ENCODE measurements at regions not wholly inside any gene's neighbourhood (a gene's known extent, or its start where the extent isn't known, plus 50 kb on each side); places are given as distances from the start of the nearest gene placed in this dataset.

- TF ChIP-seq CTCF (IDR thresholded peaks at IDR 0.05) (no peak), EP300 (IDR thresholded peaks at IDR 0.05) (no peak), POLR2A (IDR thresholded peaks at IDR 0.05) (no peak)
These were observed 157.9 kb downstream of the KCNJ2 start for GRCh38 chr17:70327279-70327678.

Measured in stomach (tissue), 4 donors.